ENCODE measurements at regions not wholly inside any gene's neighbourhood (a gene's known extent, or its start where the extent isn't known, plus 50 kb on each side); places are given as distances from the start of the nearest gene placed in this dataset.

DNA sequence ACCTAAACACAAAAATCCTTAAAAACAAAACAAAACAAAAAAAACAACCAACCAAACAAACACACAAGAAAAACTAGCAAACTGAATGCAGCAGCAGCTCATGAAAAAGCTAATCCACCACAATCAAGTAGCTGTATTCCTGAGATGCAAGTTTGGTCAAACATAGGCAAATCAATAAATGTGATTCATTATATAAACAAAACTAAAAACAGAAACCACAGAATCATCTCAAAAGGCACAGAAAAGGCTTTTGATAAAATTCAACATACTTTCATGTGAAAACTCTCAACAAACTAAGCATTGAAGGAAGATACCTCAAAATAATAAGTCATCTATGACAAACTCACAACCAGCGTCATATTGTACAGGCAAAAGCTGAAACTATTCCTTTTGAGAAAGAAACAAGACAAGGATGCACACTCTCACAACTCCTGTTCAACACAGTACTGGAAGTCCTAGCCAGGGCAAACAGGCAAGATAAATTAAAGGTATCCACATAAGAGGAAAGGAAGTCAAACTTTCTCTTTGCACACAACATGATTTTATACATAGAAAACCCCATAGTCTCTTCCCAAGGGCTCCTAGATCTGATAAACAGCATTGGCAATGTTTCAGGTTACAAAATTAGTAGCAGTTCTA lies 495.1 kb upstream of the SGO1 start:
- FAIRE-seq (no peak), DNase-seq (ENCODE audit: low read depth) (no peak)
- Histone ChIP-seq H3K36me3 (ENCODE audit: control insufficient read depth, insufficient read depth, low read length) (no peaks in the 10 kb centered on the region), H3K27me3 (ENCODE audit: control insufficient read depth, insufficient read depth, low read length) (no peaks in the 10 kb centered on the region), H3K4me3 (ENCODE audit: low read depth, low read length) (no peak overlapping the region)
- no peak for TF ChIP-seq CTCF (IDR thresholded peaks at IDR 0.05; ENCODE audit: insufficient read depth, low read length, severe bottlenecking)

GRCh38 chr3:20673866-20674265 lies 487.9 kb upstream of the SGO1 start:
- Histone ChIP-seq H3K4me3 (ENCODE audit: low read depth, low read length) (no peak overlapping the region), H3K27me3 (ENCODE audit: control insufficient read depth, insufficient read depth, low read length) (no peaks in the 10 kb centered on the region), H3K36me3 (ENCODE audit: control insufficient read depth, insufficient read depth, low read length) (no peaks in the 10 kb centered on the region)
- FAIRE-seq, result no peak
- no peak for TF ChIP-seq CTCF (IDR thresholded peaks at IDR 0.05; ENCODE audit: insufficient read depth, low read length, severe bottlenecking)
- no peak for DNase-seq (ENCODE audit: low read depth)

DNA sequence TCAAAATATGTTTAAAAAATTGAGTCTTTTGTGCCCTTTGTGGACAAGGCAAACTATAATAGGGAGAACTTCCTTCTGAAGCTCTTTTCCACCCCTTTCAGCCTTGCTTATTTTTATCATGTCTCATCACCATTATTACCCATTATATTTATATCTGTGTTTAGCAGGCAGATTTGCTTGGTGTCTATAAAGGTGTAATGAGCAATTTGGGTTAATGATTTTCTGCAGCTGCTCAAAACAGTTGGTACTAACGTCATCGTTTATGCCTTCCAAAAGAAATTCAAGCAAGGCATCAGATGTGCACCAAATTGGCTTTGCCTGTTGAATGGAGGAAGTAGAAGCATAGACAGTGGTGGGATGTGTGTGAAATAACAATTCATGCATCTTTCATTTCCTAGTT lies 483.7 kb upstream of the SGO1 start:
- no peaks in the 10 kb centered on the region for H3K36me3 ChIP-seq (ENCODE audit: control insufficient read depth, insufficient read depth, low read length)
- DNase-seq (ENCODE audit: low read depth), result no peak
- H3K4me3 ChIP-seq (ENCODE audit: low read depth, low read length), result no peak overlapping the region
- no peak for FAIRE-seq
- no peak for TF ChIP-seq CTCF (IDR thresholded peaks at IDR 0.05; ENCODE audit: insufficient read depth, low read length, severe bottlenecking)
- H3K27me3 ChIP-seq (ENCODE audit: control insufficient read depth, insufficient read depth, low read length), result no peaks in the 10 kb centered on the region

DNA sequence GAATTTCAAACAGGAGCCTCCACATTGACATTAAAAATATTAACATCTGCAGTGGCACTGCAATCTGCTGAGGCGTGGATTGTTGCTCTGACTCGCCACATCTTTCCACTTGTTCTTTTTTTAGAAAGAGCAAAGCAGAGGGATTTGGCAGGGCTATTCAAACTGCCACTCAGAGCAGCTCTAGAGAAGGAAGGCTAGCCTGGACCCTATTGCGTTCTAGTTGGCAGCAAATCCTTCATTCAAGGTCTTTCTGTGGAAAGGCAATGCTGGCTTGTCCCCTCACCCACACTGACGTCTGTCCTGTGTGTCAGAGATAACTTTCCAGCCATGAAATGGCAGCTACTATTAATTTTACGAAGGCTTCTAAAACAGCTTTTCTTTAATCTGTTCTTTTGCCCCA lies 483.2 kb upstream of the SGO1 start:
- TF ChIP-seq CTCF (IDR thresholded peaks at IDR 0.05; ENCODE audit: insufficient read depth, low read length, severe bottlenecking), result no peak
- FAIRE-seq, result no peak

DNA sequence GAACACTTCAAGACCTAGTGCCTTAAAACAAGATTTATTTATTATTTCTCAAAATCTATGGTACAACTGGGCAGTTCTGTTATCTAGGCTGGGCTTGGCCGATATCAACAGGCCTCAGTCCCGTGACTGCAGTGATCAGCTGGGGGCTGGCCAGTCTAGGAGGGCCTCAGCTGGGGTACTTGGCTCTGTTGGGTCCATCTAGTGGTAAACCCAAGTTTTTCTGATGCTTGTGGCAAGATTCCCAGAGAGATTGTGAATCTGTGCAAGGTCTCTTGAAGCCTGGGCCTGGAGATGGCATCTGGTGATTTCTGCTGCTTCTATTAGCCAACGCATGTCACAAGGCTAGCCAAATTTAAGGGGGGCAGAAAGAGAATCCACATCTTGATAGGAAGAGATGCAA lies 482.4 kb upstream of the SGO1 start:
- TF ChIP-seq CTCF (IDR thresholded peaks at IDR 0.05; ENCODE audit: insufficient read depth, low read length, severe bottlenecking), result no peak
- H3K36me3 ChIP-seq (ENCODE audit: control insufficient read depth, insufficient read depth, low read length), result no peaks in the 10 kb centered on the region
- no peaks in the 10 kb centered on the region for H3K27me3 ChIP-seq (ENCODE audit: control insufficient read depth, insufficient read depth, low read length)
- FAIRE-seq, result no peak
- no peak overlapping the region for H3K4me3 ChIP-seq (ENCODE audit: low read depth, low read length)
- DNase-seq (ENCODE audit: low read depth), result no peak

More for the DNA sequence above, 483.2 kb upstream of the SGO1 start:
- no peak overlapping the region for H3K4me3 ChIP-seq (ENCODE audit: low read depth, low read length)
- no peaks in the 10 kb centered on the region for H3K27me3 ChIP-seq (ENCODE audit: control insufficient read depth, insufficient read depth, low read length)
- H3K36me3 ChIP-seq (ENCODE audit: control insufficient read depth, insufficient read depth, low read length), result no peaks in the 10 kb centered on the region
- no peak for DNase-seq (ENCODE audit: low read depth)

GRCh38 chr3:20666091-20666490 lies 480.1 kb upstream of the SGO1 start:
- no peak for TF ChIP-seq CTCF (IDR thresholded peaks at IDR 0.05; ENCODE audit: insufficient read depth, low read length, severe bottlenecking)
- Histone ChIP-seq H3K36me3 (ENCODE audit: control insufficient read depth, insufficient read depth, low read length) (no peaks in the 10 kb centered on the region), H3K27me3 (ENCODE audit: control insufficient read depth, insufficient read depth, low read length) (no peaks in the 10 kb centered on the region), H3K4me3 (ENCODE audit: low read depth, low read length) (no peak overlapping the region)
- FAIRE-seq (no peak), DNase-seq (ENCODE audit: low read depth) (no peak)

Measured in bronchial epithelial cell (primary cell).